ENCODE measurements at regions not wholly inside any gene's neighbourhood (a gene's known extent, or its start where the extent isn't known, plus 50 kb on each side); places are given as distances from the start of the nearest gene placed in this dataset.

GRCh38 chr10:43972976-43973647, 324.4 kb upstream of the ZNF32 start:
- Histone ChIP-seq H3K9me3 (ENCODE audit: control insufficient read depth in 1 of 2, low read length in 2 of 2) (no peaks in the 10 kb centered on the region), H3K27ac (ENCODE audit: low read depth, low read length) (no peak overlapping the region), H3K4me1 (ENCODE audit: control insufficient read depth in 1 of 2, insufficient read depth in 2 of 2, low read length in 2 of 2) (peaks cover 4 to 5% of the 10 kb centered on the region in 2 donors), H3K36me3 (ENCODE audit: control insufficient read depth in 1 of 2, insufficient read depth in 2 of 2, low read length in 2 of 2) (no peaks in the 10 kb centered on the region), H3K9ac (ENCODE audit: low read depth in 1 of 2, low read length in 2 of 2) (no peak overlapping the region), H3K27me3 (ENCODE audit: control insufficient read depth in 1 of 2, insufficient read depth in 2 of 2, low read length in 2 of 2) (no peaks in the 10 kb centered on the region), H3K4me3 (ENCODE audit: low read depth in 1 of 2, low read length in 2 of 2) (no peak overlapping the region)

- Histone ChIP-seq H3K36me3 (ENCODE audit: control insufficient read depth in 1 of 2, insufficient read depth in 2 of 2, low read length in 2 of 2) (no peaks in the 10 kb centered on the region), H3K27ac (ENCODE audit: low read depth, low read length) (no peak overlapping the region), H3K27me3 (ENCODE audit: control insufficient read depth in 1 of 2, insufficient read depth in 2 of 2, low read length in 2 of 2) (no peaks in the 10 kb centered on the region), H3K4me1 (ENCODE audit: control insufficient read depth in 1 of 2, insufficient read depth in 2 of 2, low read length in 2 of 2) (peaks cover 4 to 5% of the 10 kb centered on the region in 2 donors), H3K9me3 (ENCODE audit: control insufficient read depth in 1 of 2, low read length in 2 of 2) (no peaks in the 10 kb centered on the region), H3K4me3 (ENCODE audit: low read depth in 1 of 2, low read length in 2 of 2) (no peak overlapping the region), H3K9ac (ENCODE audit: low read depth in 1 of 2, low read length in 2 of 2) (no peak overlapping the region)
Observed at GRCh38 chr10:43971981-43972380, 323.3 kb upstream of the ZNF32 start.

- H3K27me3 ChIP-seq (ENCODE audit: control insufficient read depth in 1 of 2, insufficient read depth in 2 of 2, low read length in 2 of 2) = no peaks in the 10 kb centered on the region
- no peak overlapping the region for H3K4me3 ChIP-seq (ENCODE audit: low read depth in 1 of 2, low read length in 2 of 2)
- no peaks in the 10 kb centered on the region for H3K36me3 ChIP-seq (ENCODE audit: control insufficient read depth in 1 of 2, insufficient read depth in 2 of 2, low read length in 2 of 2)
- H3K9me3 ChIP-seq (ENCODE audit: control insufficient read depth in 1 of 2, low read length in 2 of 2) = no peaks in the 10 kb centered on the region
- H3K9ac ChIP-seq (ENCODE audit: low read depth in 1 of 2, low read length in 2 of 2) = no peak overlapping the region
- peaks cover 4 to 5% of the 10 kb centered on the region in 2 donors for H3K4me1 ChIP-seq (ENCODE audit: control insufficient read depth in 1 of 2, insufficient read depth in 2 of 2, low read length in 2 of 2)
- no peak overlapping the region for H3K27ac ChIP-seq (ENCODE audit: low read depth, low read length)
Observed at GRCh38 chr10:43971306-43971705, 322.6 kb upstream of the ZNF32 start.

- no peaks in the 10 kb centered on the region for H3K27me3 ChIP-seq (ENCODE audit: control insufficient read depth in 1 of 2, insufficient read depth in 2 of 2, low read length in 2 of 2)
- H3K4me3 ChIP-seq (ENCODE audit: low read depth in 1 of 2, low read length in 2 of 2) = no peak overlapping the region
- no peaks in the 10 kb centered on the region for H3K36me3 ChIP-seq (ENCODE audit: control insufficient read depth in 1 of 2, insufficient read depth in 2 of 2, low read length in 2 of 2)
- no peak overlapping the region for H3K27ac ChIP-seq (ENCODE audit: low read depth, low read length)
- no peak overlapping the region for H3K9ac ChIP-seq (ENCODE audit: low read depth in 1 of 2, low read length in 2 of 2)
- no peaks in the 10 kb centered on the region for H3K9me3 ChIP-seq (ENCODE audit: control insufficient read depth in 1 of 2, low read length in 2 of 2)
- H3K4me1 ChIP-seq (ENCODE audit: control insufficient read depth in 1 of 2, insufficient read depth in 2 of 2, low read length in 2 of 2) = peaks cover 4 to 5% of the 10 kb centered on the region in 2 donors
Observed at GRCh38 chr10:43970717-43971116, 322.0 kb upstream of the ZNF32 start.

- Histone ChIP-seq H3K9me3 (ENCODE audit: control insufficient read depth in 1 of 2, low read length in 2 of 2) (no peaks in the 10 kb centered on the region), H3K27me3 (ENCODE audit: control insufficient read depth in 1 of 2, insufficient read depth in 2 of 2, low read length in 2 of 2) (no peaks in the 10 kb centered on the region), H3K27ac (ENCODE audit: low read depth, low read length) (no peak overlapping the region), H3K4me3 (ENCODE audit: low read depth in 1 of 2, low read length in 2 of 2) (no peak overlapping the region), H3K36me3 (ENCODE audit: control insufficient read depth in 1 of 2, insufficient read depth in 2 of 2, low read length in 2 of 2) (no peaks in the 10 kb centered on the region), H3K9ac (ENCODE audit: low read depth in 1 of 2, low read length in 2 of 2) (no peak overlapping the region), H3K4me1 (ENCODE audit: control insufficient read depth in 1 of 2, insufficient read depth in 2 of 2, low read length in 2 of 2) (peaks cover 4 to 5% of the 10 kb centered on the region in 2 donors)
Observed at GRCh38 chr10:43970018-43970698, 321.5 kb upstream of the ZNF32 start.

GRCh38 chr10:43969506-43969905, 320.8 kb upstream of the ZNF32 start:
- H3K27me3 ChIP-seq (ENCODE audit: control insufficient read depth in 1 of 2, insufficient read depth in 2 of 2, low read length in 2 of 2) = no peaks in the 10 kb centered on the region
- H3K9ac ChIP-seq (ENCODE audit: low read depth in 1 of 2, low read length in 2 of 2) = no peak overlapping the region
- H3K4me3 ChIP-seq (ENCODE audit: low read depth in 1 of 2, low read length in 2 of 2) = no peak overlapping the region
- H3K36me3 ChIP-seq (ENCODE audit: control insufficient read depth in 1 of 2, insufficient read depth in 2 of 2, low read length in 2 of 2) = no peaks in the 10 kb centered on the region
- H3K27ac ChIP-seq (ENCODE audit: low read depth, low read length) = no peak overlapping the region
- peaks cover 4 to 6% of the 10 kb centered on the region in 2 donors for H3K4me1 ChIP-seq (ENCODE audit: control insufficient read depth in 1 of 2, insufficient read depth in 2 of 2, low read length in 2 of 2)
- no peaks in the 10 kb centered on the region for H3K9me3 ChIP-seq (ENCODE audit: control insufficient read depth in 1 of 2, low read length in 2 of 2)

GRCh38 chr10:43968961-43969360, 320.3 kb upstream of the ZNF32 start:
- H3K4me1 ChIP-seq (ENCODE audit: control insufficient read depth in 1 of 2, insufficient read depth in 2 of 2, low read length in 2 of 2) = peaks cover 3 to 4% of the 10 kb centered on the region in 2 donors
- H3K9ac ChIP-seq (ENCODE audit: low read depth in 1 of 2, low read length in 2 of 2) = no peak overlapping the region
- no peak overlapping the region for H3K27ac ChIP-seq (ENCODE audit: low read depth, low read length)
- no peaks in the 10 kb centered on the region for H3K27me3 ChIP-seq (ENCODE audit: control insufficient read depth in 1 of 2, insufficient read depth in 2 of 2, low read length in 2 of 2)
- H3K9me3 ChIP-seq (ENCODE audit: control insufficient read depth in 1 of 2, low read length in 2 of 2) = no peaks in the 10 kb centered on the region
- no peaks in the 10 kb centered on the region for H3K36me3 ChIP-seq (ENCODE audit: control insufficient read depth in 1 of 2, insufficient read depth in 2 of 2, low read length in 2 of 2)
- no peak overlapping the region for H3K4me3 ChIP-seq (ENCODE audit: low read depth in 1 of 2, low read length in 2 of 2)

- Histone ChIP-seq H3K9me3 (ENCODE audit: control insufficient read depth in 1 of 2, low read length in 2 of 2) (no peaks in the 10 kb centered on the region), H3K4me3 (ENCODE audit: low read depth in 1 of 2, low read length in 2 of 2) (no peak overlapping the region), H3K4me1 (ENCODE audit: control insufficient read depth in 1 of 2, insufficient read depth in 2 of 2, low read length in 2 of 2) (peaks cover 0 to 3% of the 10 kb centered on the region in 2 donors), H3K36me3 (ENCODE audit: control insufficient read depth in 1 of 2, insufficient read depth in 2 of 2, low read length in 2 of 2) (no peaks in the 10 kb centered on the region), H3K27me3 (ENCODE audit: control insufficient read depth in 1 of 2, insufficient read depth in 2 of 2, low read length in 2 of 2) (no peaks in the 10 kb centered on the region), H3K27ac (ENCODE audit: low read depth, low read length) (no peak overlapping the region), H3K9ac (ENCODE audit: low read depth in 1 of 2, low read length in 2 of 2) (no peak overlapping the region)
Observed at GRCh38 chr10:43968076-43968475, 319.4 kb upstream of the ZNF32 start.

GRCh38 chr10:43966571-43966965, 317.9 kb upstream of the ZNF32 start:
- no peak overlapping the region for H3K4me3 ChIP-seq (ENCODE audit: low read depth in 1 of 2, low read length in 2 of 2)
- no peaks in the 10 kb centered on the region for H3K9me3 ChIP-seq (ENCODE audit: control insufficient read depth in 1 of 2, low read length in 2 of 2)
- no peak overlapping the region for H3K27ac ChIP-seq (ENCODE audit: low read depth, low read length)
- H3K9ac ChIP-seq (ENCODE audit: low read depth in 1 of 2, low read length in 2 of 2) = no peak overlapping the region
- no peaks in the 10 kb centered on the region for H3K36me3 ChIP-seq (ENCODE audit: control insufficient read depth in 1 of 2, insufficient read depth in 2 of 2, low read length in 2 of 2)
- H3K4me1 ChIP-seq (ENCODE audit: control insufficient read depth in 1 of 2, insufficient read depth in 2 of 2, low read length in 2 of 2) = peaks cover 0 to 3% of the 10 kb centered on the region in 2 donors
- H3K27me3 ChIP-seq (ENCODE audit: control insufficient read depth in 1 of 2, insufficient read depth in 2 of 2, low read length in 2 of 2) = no peaks in the 10 kb centered on the region

- Histone ChIP-seq H3K4me1 (ENCODE audit: control insufficient read depth in 1 of 2, insufficient read depth in 2 of 2, low read length in 2 of 2) (peaks cover 0 to 3% of the 10 kb centered on the region in 2 donors), H3K27ac (ENCODE audit: low read depth, low read length) (no peak overlapping the region), H3K27me3 (ENCODE audit: control insufficient read depth in 1 of 2, insufficient read depth in 2 of 2, low read length in 2 of 2) (no peaks in the 10 kb centered on the region), H3K9me3 (ENCODE audit: control insufficient read depth in 1 of 2, low read length in 2 of 2) (no peaks in the 10 kb centered on the region), H3K9ac (ENCODE audit: low read depth in 1 of 2, low read length in 2 of 2) (no peak overlapping the region), H3K36me3 (ENCODE audit: control insufficient read depth in 1 of 2, insufficient read depth in 2 of 2, low read length in 2 of 2) (no peaks in the 10 kb centered on the region), H3K4me3 (ENCODE audit: low read depth in 1 of 2, low read length in 2 of 2) (no peak overlapping the region)
Observed at GRCh38 chr10:43965918-43966570, 317.4 kb upstream of the ZNF32 start.
